ENCODE measurements at regions not wholly inside any gene's neighbourhood (a gene's known extent, or its start where the extent isn't known, plus 50 kb on each side); places are given as distances from the start of the nearest gene placed in this dataset.

- Histone ChIP-seq H3K27me3 (no peaks in the 10 kb centered on the region), H3K27ac (no peak overlapping the region), H3K9me3 (no peaks in the 10 kb centered on the region), H3K4me1 (no peaks in the 10 kb centered on the region), H3K4me3 (no peak overlapping the region), H3K36me3 (no peaks in the 10 kb centered on the region)
- FAIRE-seq (no peak), ATAC-seq (no peak), DNase-seq (no peak)
- intact Hi-C loops (cut with DNase I), result no loop called here
- 21 to 23% methylated on average over 2 of the region's 2 CpGs for WGBS, 2 donors
- TF ChIP-seq CTCF (IDR thresholded peaks at IDR 0.05), result no peak
Measured at GRCh38 chr1:221347706-221348105, 394.2 kb downstream of the DUSP10 start.

- H3K9me3 ChIP-seq, result no peaks in the 10 kb centered on the region
- H3K27me3 ChIP-seq, result no peaks in the 10 kb centered on the region
- no peak for ATAC-seq
- DNase-seq, result no peak
- no peak overlapping the region for H3K4me3 ChIP-seq
- FAIRE-seq, result no peak
- H3K4me1 ChIP-seq, result no peaks in the 10 kb centered on the region
- H3K27ac ChIP-seq, result no peak overlapping the region
- intact Hi-C loops (cut with DNase I), result no loop called here
- no peak for TF ChIP-seq CTCF (IDR thresholded peaks at IDR 0.05)
- 77 to 86% methylated on average over 1 of the region's 1 CpG for WGBS, 2 donors
- no peaks in the 10 kb centered on the region for H3K36me3 ChIP-seq
Measured at GRCh38 chr1:221350091-221350490, 391.8 kb downstream of the DUSP10 start.

DNA sequence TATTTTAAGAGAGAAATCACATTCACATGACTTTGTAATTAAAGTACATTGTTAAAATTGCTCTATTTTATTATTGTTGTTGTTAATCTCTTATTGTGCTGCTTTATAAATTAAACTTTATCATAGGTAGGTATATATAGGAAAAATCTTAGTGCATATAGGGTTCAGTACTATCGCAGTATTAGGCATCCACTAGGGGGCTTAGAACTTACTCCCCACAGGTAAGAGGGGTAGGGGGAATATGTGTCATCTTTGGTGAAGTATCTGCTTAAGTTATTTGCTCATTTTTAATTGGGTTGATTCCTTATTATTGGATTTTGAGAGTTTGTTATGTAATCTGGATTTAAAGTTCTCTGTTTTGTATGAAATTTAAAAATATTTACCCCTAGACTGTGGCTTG is 385.2 kb downstream of the DUSP10 start:
- H3K4me3 ChIP-seq, result no peak overlapping the region
- H3K9me3 ChIP-seq, result no peaks in the 10 kb centered on the region
- intact Hi-C loops (cut with DNase I), result no loop called here
- no peak overlapping the region for H3K27ac ChIP-seq
- no peaks in the 10 kb centered on the region for H3K27me3 ChIP-seq
- FAIRE-seq, result no peak
- TF ChIP-seq CTCF (IDR thresholded peaks at IDR 0.05), result no peak
- no peaks in the 10 kb centered on the region for H3K4me1 ChIP-seq
- no peak for DNase-seq
- no peaks in the 10 kb centered on the region for H3K36me3 ChIP-seq
- WGBS, 2 donors, result 85 to 89% methylated on average over 1 of the region's 1 CpG
- no peak for ATAC-seq

- TF ChIP-seq CTCF (IDR thresholded peaks at IDR 0.05), result no peak
- DNase-seq (no peak), FAIRE-seq (no peak), ATAC-seq (no peak)
- WGBS, 2 donors, result 46 to 58% methylated on average over 2 of the region's 2 CpGs
- Histone ChIP-seq H3K27ac (no peak overlapping the region), H3K27me3 (no peaks in the 10 kb centered on the region), H3K36me3 (no peaks in the 10 kb centered on the region), H3K4me1 (no peaks in the 10 kb centered on the region), H3K4me3 (no peak overlapping the region), H3K9me3 (no peaks in the 10 kb centered on the region)
- intact Hi-C loops (cut with DNase I), result no loop called here
Measured at GRCh38 chr1:221363039-221363438, 378.9 kb downstream of the DUSP10 start.

DNA sequence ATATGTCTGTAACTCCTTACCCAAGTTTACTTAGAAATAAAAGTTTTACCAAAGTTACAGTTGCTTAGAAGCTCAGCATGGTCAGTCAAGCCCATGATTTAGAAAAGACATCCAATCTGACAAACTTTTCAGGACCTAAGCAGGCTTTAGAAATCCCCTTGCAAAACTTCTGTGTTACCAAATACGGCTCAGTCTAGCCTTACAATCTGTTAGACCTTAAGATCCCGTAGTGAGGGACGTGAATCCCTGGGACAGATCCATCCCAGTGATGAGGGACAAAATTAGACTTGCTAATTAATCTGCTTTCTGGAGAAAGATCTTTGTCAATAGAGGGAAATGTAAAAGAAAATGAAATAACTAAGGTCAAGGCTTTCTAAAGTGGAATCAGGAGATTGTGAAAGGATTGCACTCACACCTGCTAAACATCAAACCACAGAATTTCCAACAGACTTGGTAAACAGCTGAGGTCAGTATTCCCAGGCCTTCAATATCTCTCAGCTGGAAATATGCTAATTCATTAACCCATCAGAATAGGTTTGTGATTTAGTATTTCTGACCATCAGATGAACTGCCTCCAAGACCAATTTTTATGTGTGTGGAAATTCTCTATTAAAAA is 375.3 kb downstream of the DUSP10 start:
- no peak for FAIRE-seq

More for the DNA sequence above, 375.3 kb downstream of the DUSP10 start:
- intact Hi-C loops (cut with DNase I), result no loop called here
- no peaks in the 10 kb centered on the region for H3K9me3 ChIP-seq
- no peak for TF ChIP-seq CTCF (IDR thresholded peaks at IDR 0.05)
- ATAC-seq (no peak), DNase-seq (no peak)
- no peaks in the 10 kb centered on the region for H3K4me1 ChIP-seq
- no peaks in the 10 kb centered on the region for H3K36me3 ChIP-seq
- H3K27me3 ChIP-seq, result no peaks in the 10 kb centered on the region
- no peak overlapping the region for H3K4me3 ChIP-seq
- no peak overlapping the region for H3K27ac ChIP-seq
- WGBS, 2 donors, result 59 to 62% methylated on average over 3 of the region's 3 CpGs
